PC-9 (cell line): ENCODE measurements at regions not wholly inside any gene's neighbourhood (a gene's known extent, or its start where the extent isn't known, plus 50 kb on each side); places are given as distances from the start of the nearest gene placed in this dataset.

Source experiments
- BruUV-seq: library from RNA; stranded (reverse); fragments of 400-500 nt; replicated peaks from 2 replicates; lab custom pipeline; 2021; lab: Mats Ljungman, UMichigan
- CTCF ChIA-PET: fragments of 300-600 bp; sonication (Branson Sonifier 250); formaldehyde crosslinking; loops from one replicate; lab custom pipeline; 2022; ENCODE audit warnings: antibody characterized with exemption; lab: Charles Lee
- POLR2A ChIA-PET: fragments of 300-600 bp; sonication (Branson Sonifier 250); formaldehyde crosslinking; loops from one replicate; lab custom pipeline; 2022; ENCODE audit warnings: antibody characterized with exemption; ENCODE audit not compliant: unreplicated experiment; lab: Charles Lee
- DNase-seq, 2 experiments: peaks; one replicate each; pipeline versions ENCODE4 v3.0.0 to v3.0.0-alpha.2; 2015 to 2022; ENCODE audit warnings: mixed read lengths in 1 of 2
- H2AFZ ChIP-seq: fragments of 200-600 bp; sonication (generic); 2 replicates; pipeline ENCODE4 v1.8.1; 2017; ENCODE audit warnings: antibody characterized with exemption
- H3F3A ChIP-seq: fragments of 200-600 bp; sonication (generic); 2 replicates; pipeline ENCODE4 v1.8.1; 2017; ENCODE audit warnings: antibody characterized with exemption, mild to moderate bottlenecking, low read depth; ENCODE audit not compliant: insufficient read depth
- H3K27ac ChIP-seq: fragments of 200-600 bp; sonication (generic); 2 replicates; pipeline ENCODE4 v1.6.1; 2016; ENCODE audit warnings: mixed run types
- H3K27me3 ChIP-seq: fragments of 200-600 bp; sonication (generic); 2 replicates; pipeline ENCODE4 v1.6.1; 2016; ENCODE audit warnings: low read depth, mixed run types; ENCODE audit not compliant: insufficient read depth
- H3K36me3 ChIP-seq: fragments of 200-600 bp; sonication (generic); 2 replicates; pipeline ENCODE4 v1.6.1; 2016; ENCODE audit warnings: low read depth, mixed run types
- H3K4me1 ChIP-seq: fragments of 200-600 bp; sonication (generic); replicated peaks from 2 replicates; pipeline ENCODE4 v1.6.1; 2016; ENCODE audit warnings: mixed run types; ENCODE audit not compliant: insufficient read depth
- H3K4me2 ChIP-seq: fragments of 200-600 bp; sonication (generic); 2 replicates; pipeline ENCODE4 v1.6.1; 2017; ENCODE audit warnings: mixed run types
- H3K4me3 ChIP-seq: fragments of 200-600 bp; sonication (generic); 2 replicates; pipeline ENCODE4 v1.6.1; 2016; ENCODE audit warnings: mixed run types
- H3K79me2 ChIP-seq: fragments of 200-600 bp; sonication (generic); 2 replicates; pipeline ENCODE4 v1.6.1; 2017; ENCODE audit warnings: low read depth, mixed run types
- H3K9me2 ChIP-seq: fragments of 200-600 bp; sonication (generic); 2 replicates; pipeline ENCODE4 v1.8.1; 2017; ENCODE audit warnings: mild to moderate bottlenecking; ENCODE audit not compliant: insufficient read depth
- H3K9me3 ChIP-seq: fragments of 200-600 bp; sonication (generic); 2 replicates; pipeline ENCODE4 v1.8.1; 2016; ENCODE audit warnings: low read depth; ENCODE audit not compliant: insufficient read depth
- H4K20me1 ChIP-seq: fragments of 200-600 bp; sonication (generic); 2 replicates; pipeline ENCODE4 v1.8.1; 2017; ENCODE audit not compliant: insufficient read depth
- CTCF ChIP-seq: fragments of 200-600 bp; sonication (generic); conservative IDR thresholded peaks from 2 replicates; pipeline ENCODE4 v1.6.1; 2017; ENCODE audit warnings: mixed run types, antibody characterized with exemption, mild to moderate bottlenecking, moderate library complexity
- EZH2 ChIP-seq: fragments of 200-600 bp; sonication (generic); IDR thresholded peaks from 2 replicates; pipeline ENCODE4 v1.8.0; 2017; ENCODE audit warnings: antibody characterized with exemption, low read depth
- intact Hi-C: fragments of 100-400 bp; cut with micrococcal nuclease; formaldehyde crosslinking; loops from one replicate; pipeline ENCODE4 v1.10.0; 2022; ENCODE audit not compliant: unreplicated experiment

GRCh38 chr6:71125216-71125615 is 163.4 kb upstream of the OGFRL1 start:
- H3K27me3 ChIP-seq = no peaks in the 10 kb centered on the region
- no peaks in the 10 kb centered on the region for H3K79me2 ChIP-seq
- H3K4me2 ChIP-seq = no peak overlapping the region
- intact Hi-C loops = no loop called here
- no peak overlapping the region for H3K4me3 ChIP-seq
- no peak for DNase-seq
- no peaks in the 10 kb centered on the region for H4K20me1 ChIP-seq
- ChIA-PET POLR2A (no interaction called here), CTCF (interaction anchor here (0.7 kb wide), 1 partner anchor 257 kb away, joined by 3 read pairs; no protein-coding TSS in a partner anchor)
- H3K9me2 ChIP-seq = no peaks in the 10 kb centered on the region
- H3K4me1 ChIP-seq = no peaks in the 10 kb centered on the region
- no TSS peak for BruUV-seq
- no peaks in the 10 kb centered on the region for H3K36me3 ChIP-seq
- TF ChIP-seq CTCF = no peak
- TF ChIP-seq EZH2 = no peak
- no peaks in the 10 kb centered on the region; the same call in 1 of the 2 replicates for H3K9me3 ChIP-seq
- no peak overlapping the region for H3K27ac ChIP-seq
- no peak overlapping the region for H2AFZ ChIP-seq
- no peaks in the 10 kb centered on the region for H3F3A ChIP-seq

- H3K36me3 ChIP-seq = no peaks in the 10 kb centered on the region
- POLR2A ChIA-PET = no interaction called here
- BruUV-seq = no TSS peak
These were observed 162.1 kb upstream of the OGFRL1 start for GRCh38 chr6:71126506-71126905.

GRCh38 chr6:71127374-71127773 is 161.2 kb upstream of the OGFRL1 start:
- DNase-seq = no peak
- H3K4me1 ChIP-seq = no peaks in the 10 kb centered on the region
- CTCF ChIA-PET = no interaction called here
- H3K36me3 ChIP-seq = no peaks in the 10 kb centered on the region
- intact Hi-C loops = no loop called here
- no peaks in the 10 kb centered on the region for H3K27me3 ChIP-seq
- H3K4me3 ChIP-seq = no peak overlapping the region
- H3K9me2 ChIP-seq = no peaks in the 10 kb centered on the region
- H2AFZ ChIP-seq = no peak overlapping the region
- no peaks in the 10 kb centered on the region; the same call in 1 of the 2 replicates for H3K9me3 ChIP-seq
- H3K4me2 ChIP-seq = no peak overlapping the region
- no peaks in the 10 kb centered on the region for H3K79me2 ChIP-seq
- TF ChIP-seq CTCF = no peak
- no peaks in the 10 kb centered on the region for H4K20me1 ChIP-seq
- no peak overlapping the region for H3K27ac ChIP-seq
- H3F3A ChIP-seq = no peaks in the 10 kb centered on the region
- BruUV-seq = no TSS peak
- POLR2A ChIA-PET = no interaction called here

More at GRCh38 chr6:71126506-71126905, 162.1 kb upstream of the OGFRL1 start:
- DNase-seq = no peak
- intact Hi-C loops = no loop called here
- H4K20me1 ChIP-seq = no peaks in the 10 kb centered on the region
- no peaks in the 10 kb centered on the region for H3K79me2 ChIP-seq
- H3K9me3 ChIP-seq = no peaks in the 10 kb centered on the region; the same call in 1 of the 2 replicates
- TF ChIP-seq CTCF = no peak
- TF ChIP-seq EZH2 = no peak
- H3K27me3 ChIP-seq = no peaks in the 10 kb centered on the region
- H3F3A ChIP-seq = no peaks in the 10 kb centered on the region
- H3K4me2 ChIP-seq = no peak overlapping the region
- no peaks in the 10 kb centered on the region for H3K9me2 ChIP-seq
- H3K4me3 ChIP-seq = no peak overlapping the region
- no peak overlapping the region for H2AFZ ChIP-seq
- H3K27ac ChIP-seq = no peak overlapping the region
- CTCF ChIA-PET = no interaction called here
- no peaks in the 10 kb centered on the region for H3K4me1 ChIP-seq
